SKM-1 treated with dmso at 0.1 percent for 144 hours (cell line): ENCODE measurements at regions not wholly inside any gene's neighbourhood (a gene's known extent, or its start where the extent isn't known, plus 50 kb on each side); places are given as distances from the start of the nearest gene placed in this dataset.
"Not testable (repeated sequence)": the region's sequence is repeated elsewhere in the genome, so short reads cannot be mapped to it uniquely, and the experiment has no call there.

ENCODE experiments used
- DNase-seq: peaks from one replicate; lab custom pipeline; 2025; ENCODE audit not compliant: unreplicated experiment; lab: John Stamatoyannopoulos, UW

- no peak for DNase-seq
Observed at GRCh38 chr7:118777308-118777707, 552.8 kb downstream of the ANKRD7 start.

GRCh38 chr7:118792682-118793081, 568.2 kb downstream of the ANKRD7 start:
- DNase-seq: no peak

- peak; percentile 82 for DNase-seq
Observed at GRCh38 chr7:118793582-118793981, 569.1 kb downstream of the ANKRD7 start.

- DNase-seq: no peak
Observed at GRCh38 chr7:118794419-118794818, 569.9 kb downstream of the ANKRD7 start.

- no peak for DNase-seq
Observed at GRCh38 chr7:118801366-118801765, 576.9 kb downstream of the ANKRD7 start.

GRCh38 chr7:118802726-118803125, 578.2 kb downstream of the ANKRD7 start:
- DNase-seq: no peak

GRCh38 chr7:118826246-118826645, 601.7 kb downstream of the ANKRD7 start:
- DNase-seq: no peak

GRCh38 chr7:118836933-118837332, 612.4 kb downstream of the ANKRD7 start:
- DNase-seq: no peak

- no peak for DNase-seq
Observed at GRCh38 chr7:118839515-118839914, 615.0 kb downstream of the ANKRD7 start.

GRCh38 chr7:118843456-118843855, 619.0 kb downstream of the ANKRD7 start:
- DNase-seq: no peak

GRCh38 chr7:118844748-118845147, 620.2 kb downstream of the ANKRD7 start:
- DNase-seq: peak; percentile 50

- DNase-seq: no peak
Observed at GRCh38 chr7:118845791-118846190, 621.3 kb downstream of the ANKRD7 start.

- DNase-seq: peak; percentile 13
Observed at GRCh38 chr7:118846977-118847376, 622.5 kb downstream of the ANKRD7 start.

GRCh38 chr7:118855290-118855689, 630.8 kb downstream of the ANKRD7 start:
- DNase-seq: no peak

GRCh38 chr7:118858651-118859149, 634.2 kb downstream of the ANKRD7 start:
- DNase-seq: no peak

GRCh38 chr7:118861581-118861980, 637.1 kb downstream of the ANKRD7 start:
- no peak for DNase-seq

GRCh38 chr7:118862740-118863139, 638.2 kb downstream of the ANKRD7 start:
- no peak for DNase-seq

GRCh38 chr7:118863966-118864365, 639.5 kb downstream of the ANKRD7 start:
- no peak for DNase-seq

GRCh38 chr7:118867860-118868259, 643.4 kb downstream of the ANKRD7 start:
- no peak for DNase-seq

- DNase-seq: not testable (repeated sequence)
Observed at GRCh38 chr7:118869141-118869540, 644.6 kb downstream of the ANKRD7 start.

- no peak for DNase-seq
Observed at GRCh38 chr7:118870187-118870586, 645.7 kb downstream of the ANKRD7 start.

- no peak for DNase-seq
Observed at GRCh38 chr7:118872568-118872967, 648.1 kb downstream of the ANKRD7 start.

- DNase-seq: no peak
Observed at GRCh38 chr7:118877187-118877586, 652.7 kb downstream of the ANKRD7 start.

GRCh38 chr7:118878336-118878735, 653.8 kb downstream of the ANKRD7 start:
- DNase-seq: no peak
